ENCODE measurements at regions not wholly inside any gene's neighbourhood (a gene's known extent, or its start where the extent isn't known, plus 50 kb on each side); places are given as distances from the start of the nearest gene placed in this dataset.

DNA sequence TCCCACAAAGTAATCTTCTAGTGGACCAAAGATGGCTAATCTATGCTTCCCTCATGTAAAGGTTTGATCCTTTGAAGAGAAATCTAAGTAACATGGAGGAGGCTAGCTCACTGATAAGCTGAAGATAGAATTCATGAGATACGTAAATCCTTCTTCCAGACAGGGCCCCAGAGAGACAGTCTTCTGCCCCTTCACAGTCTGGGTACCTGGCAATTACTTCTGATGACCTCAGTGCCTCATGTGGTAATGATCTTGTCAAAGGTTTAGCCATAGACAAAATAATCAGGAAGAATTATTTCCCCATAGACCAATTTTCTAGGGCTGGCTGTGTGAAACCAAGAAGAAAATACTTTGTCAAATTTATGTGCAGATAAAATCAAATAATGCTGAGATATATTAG lies 495.8 kb downstream of the METTL4 start:
- no peak for DNase-seq

- DNase-seq = no peak
Observed at GRCh38 chr18:2082676-2083075, 488.6 kb downstream of the METTL4 start.

DNA sequence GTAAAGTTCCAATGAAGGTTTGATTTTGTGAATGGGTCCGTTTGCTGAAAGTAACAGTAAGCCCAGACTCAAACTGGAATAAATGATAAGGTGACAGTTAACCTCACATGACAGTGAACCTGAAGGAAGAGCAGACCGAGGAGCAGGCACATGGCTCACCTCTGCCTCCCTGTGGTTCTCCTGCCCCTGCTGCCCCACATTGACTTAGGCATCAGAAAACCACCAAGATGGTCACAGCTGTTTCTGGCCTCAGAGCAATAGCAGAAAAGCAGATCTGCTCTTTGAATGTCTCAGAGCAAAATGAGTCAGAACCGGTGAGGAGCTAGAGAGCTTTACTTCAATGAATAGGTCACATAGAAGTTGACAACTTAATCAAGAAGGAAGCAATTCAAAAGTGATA lies 487.6 kb downstream of the METTL4 start:
- no peak for DNase-seq

GRCh38 chr18:2086439-2086838 lies 484.9 kb downstream of the METTL4 start:
- no peak for DNase-seq

DNA sequence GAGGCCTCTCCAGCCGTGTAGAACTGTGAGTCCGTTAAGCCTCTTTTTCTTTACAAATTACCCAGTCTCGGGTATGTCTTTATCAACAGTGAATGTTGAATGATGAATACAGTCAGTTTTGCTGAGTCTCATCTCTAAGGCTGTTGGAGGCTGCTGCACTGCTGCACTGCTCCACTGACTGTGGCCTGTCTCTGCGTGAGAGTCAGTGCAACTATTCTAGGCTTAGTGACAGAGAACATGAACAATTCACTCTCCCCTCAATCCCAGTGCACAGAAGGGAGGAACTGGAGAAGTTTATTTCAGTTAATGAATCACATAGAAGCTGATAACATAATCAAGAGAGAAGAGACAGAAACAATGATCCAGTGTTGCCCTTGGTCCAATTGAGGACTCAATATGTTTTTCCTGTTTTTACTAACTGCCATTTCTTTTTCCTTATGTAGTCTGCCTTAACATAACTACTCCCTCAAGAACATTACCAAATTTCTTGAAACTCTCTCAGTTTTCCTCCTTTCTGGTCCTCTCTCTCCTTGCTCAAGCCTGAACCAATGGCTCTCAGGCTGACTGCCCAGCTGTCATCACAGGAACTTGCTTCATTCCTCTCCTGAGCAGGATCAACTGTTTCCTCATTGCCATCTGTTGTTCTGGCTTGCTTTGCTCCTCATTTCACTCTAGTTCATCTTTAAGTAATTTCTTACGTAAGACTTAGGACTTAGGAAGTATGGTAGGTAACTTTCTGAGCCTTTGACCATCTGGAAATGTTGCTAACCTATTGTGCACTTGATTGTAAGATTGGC lies 483.2 kb downstream of the METTL4 start:
- DNase-seq = no peak

- no peak for DNase-seq
Observed at GRCh38 chr18:2089396-2089795, 481.9 kb downstream of the METTL4 start.

GRCh38 chr18:2091937-2092336 lies 479.4 kb downstream of the METTL4 start:
- DNase-seq = no peak

- no peak for DNase-seq
Observed at GRCh38 chr18:2096551-2096950, 474.8 kb downstream of the METTL4 start.

- DNase-seq = no peak
Observed at GRCh38 chr18:2100694-2101213, 470.6 kb downstream of the METTL4 start.

- no peak for DNase-seq
Observed at GRCh38 chr18:2102022-2102421, 469.3 kb downstream of the METTL4 start.

- no peak for DNase-seq
Observed at GRCh38 chr18:2103299-2103698, 468.0 kb downstream of the METTL4 start.

GRCh38 chr18:2104620-2105462 lies 466.5 kb downstream of the METTL4 start:
- DNase-seq = no peak

DNA sequence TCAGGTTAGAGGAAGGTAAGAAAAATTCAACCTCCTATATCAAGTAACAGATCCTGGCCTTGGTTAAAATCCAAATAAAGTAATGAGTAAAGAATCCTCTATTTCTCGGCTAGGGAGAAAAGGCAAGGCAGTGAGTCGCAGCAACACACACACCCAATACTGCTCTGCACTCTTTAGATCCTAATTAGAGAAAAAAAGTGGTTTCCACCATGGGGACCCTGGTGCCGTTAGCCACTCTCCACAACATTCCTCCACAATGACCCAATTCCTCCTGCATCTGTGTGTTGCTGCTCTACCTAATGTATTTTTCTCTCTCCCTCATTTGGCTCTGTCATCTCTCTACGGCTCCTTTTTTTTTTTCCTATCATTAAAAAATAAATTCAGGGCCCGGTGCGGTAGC lies 462.7 kb downstream of the METTL4 start:
- DNase-seq = no peak

DNA sequence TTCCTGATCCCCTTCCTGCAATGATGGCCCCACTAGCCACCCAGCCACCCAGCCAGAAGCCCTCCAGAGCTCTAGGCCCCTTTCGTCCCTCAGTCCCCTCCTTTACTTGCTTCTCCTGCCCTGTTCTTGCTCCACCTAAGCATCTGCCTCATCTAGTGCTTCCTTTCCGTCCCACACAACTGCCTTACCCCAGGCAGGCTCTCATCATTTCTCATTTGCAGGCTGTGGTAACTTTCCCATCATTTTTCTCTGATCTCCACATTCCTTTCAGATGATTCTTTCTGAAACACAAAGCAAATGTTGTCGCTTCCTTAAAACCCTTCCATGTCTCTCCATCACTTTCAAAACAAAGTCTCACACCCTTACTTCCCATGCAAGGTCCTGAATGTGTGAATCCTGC lies 459.8 kb downstream of the METTL4 start:
- DNase-seq = no peak

DNA sequence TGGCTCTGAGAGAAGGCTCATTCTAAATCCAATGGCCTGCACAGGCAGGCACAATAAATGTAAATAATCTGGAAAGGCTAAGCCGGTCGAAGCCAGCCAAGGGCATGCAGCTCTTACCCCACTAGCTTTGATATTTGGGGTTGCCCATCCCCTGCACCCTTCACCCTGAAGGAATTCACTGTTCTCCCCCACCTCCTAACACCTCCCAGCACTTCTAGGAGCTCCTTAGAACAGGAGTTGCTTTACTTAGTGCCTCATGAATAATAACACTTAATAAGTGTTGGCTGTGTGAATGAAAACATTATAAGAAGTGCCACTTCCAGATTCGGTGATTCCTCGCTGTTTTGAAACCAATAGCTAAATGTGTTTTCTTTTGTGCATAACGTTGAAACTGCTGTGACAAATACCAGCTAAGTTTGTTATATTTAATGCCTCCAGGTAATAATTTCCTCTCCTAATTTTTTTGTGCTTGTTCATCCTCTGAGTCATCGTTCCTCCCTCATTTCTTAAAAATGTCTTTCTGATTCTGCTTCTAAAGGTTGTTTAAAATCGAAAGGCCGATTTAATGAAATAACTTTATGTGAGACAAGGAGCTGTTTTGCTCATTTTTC lies 458.8 kb downstream of the METTL4 start:
- no peak for DNase-seq

GRCh38 chr18:2114289-2114688 lies 457.0 kb downstream of the METTL4 start:
- no peak for DNase-seq

- DNase-seq = no peak
Observed at GRCh38 chr18:2114765-2115164, 456.5 kb downstream of the METTL4 start.

DNA sequence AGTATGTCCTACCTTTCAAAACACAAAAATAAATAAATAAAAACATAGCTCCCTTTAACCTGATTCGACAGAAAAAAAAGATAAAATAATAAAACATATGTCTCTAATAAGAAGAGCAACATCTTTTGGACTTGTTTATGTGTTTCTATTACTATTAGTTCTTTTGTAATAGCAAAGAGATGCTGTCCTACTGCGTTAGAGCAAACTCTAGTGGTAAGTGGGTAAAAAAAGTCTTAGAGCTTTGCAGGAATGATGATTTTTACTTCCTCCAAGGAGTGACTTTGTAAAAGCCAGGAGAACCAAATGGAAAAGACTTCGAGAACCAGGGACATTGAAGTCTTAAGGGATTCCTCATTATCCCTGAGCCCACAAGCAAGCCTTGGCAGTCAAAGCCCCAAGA lies 450.1 kb downstream of the METTL4 start:
- no peak for DNase-seq

DNA sequence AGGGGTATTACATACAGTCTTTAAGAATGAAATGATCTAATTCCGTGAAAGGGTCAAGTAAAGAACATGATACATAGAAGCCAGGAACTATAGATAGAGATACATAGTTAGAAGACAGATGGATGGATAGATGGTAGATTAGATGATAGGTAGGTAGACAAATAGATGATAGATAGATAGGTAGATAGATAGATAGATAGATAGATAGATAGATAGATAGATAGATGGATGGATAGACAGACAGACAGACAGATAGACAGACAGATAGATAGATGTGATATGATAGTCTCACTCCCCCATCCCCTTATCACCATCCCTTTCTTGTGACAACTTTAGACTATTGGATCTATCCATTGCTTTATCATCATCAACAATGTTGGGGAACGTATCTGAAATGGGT lies 448.2 kb downstream of the METTL4 start:
- DNase-seq = no peak

GRCh38 chr18:2134364-2134763 lies 436.9 kb downstream of the METTL4 start:
- no peak for DNase-seq

GRCh38 chr18:2135309-2135708 lies 436.0 kb downstream of the METTL4 start:
- DNase-seq = no peak

- no peak for DNase-seq
Observed at GRCh38 chr18:2138552-2138951, 432.8 kb downstream of the METTL4 start.

GRCh38 chr18:2139691-2140090 lies 431.6 kb downstream of the METTL4 start:
- no peak for DNase-seq

- DNase-seq = no peak
Observed at GRCh38 chr18:2143636-2144035, 427.7 kb downstream of the METTL4 start.
